ENCODE measurements at regions not wholly inside any gene's neighbourhood (a gene's known extent, or its start where the extent isn't known, plus 50 kb on each side); places are given as distances from the start of the nearest gene placed in this dataset.

GRCh38 chr4:159422626-159423025 lies 319.7 kb downstream of the RAPGEF2 start:
- H3K4me2 ChIP-seq (ENCODE audit: control insufficient read depth, extremely low read depth, insufficient read depth, low read depth, low read length), result no peak overlapping the region
- no peaks in the 10 kb centered on the region for H4K20me1 ChIP-seq (ENCODE audit: control insufficient read depth, extremely low read depth, insufficient read depth, low read length)
- H3K9ac ChIP-seq (ENCODE audit: control insufficient read depth, extremely low read depth, insufficient read depth, low read length), result no peak overlapping the region
- no peak overlapping the region for H2AFZ ChIP-seq (ENCODE audit: control insufficient read depth, low read length)
- dilution Hi-C loops (cut with MboI; ENCODE audit: extremely low pct_ligation_motif_present, low sequenced_read_pairs), result no loop called here
- no peak overlapping the region for H3K27ac ChIP-seq (ENCODE audit: control insufficient read depth, insufficient read depth, low read length)
- no peaks in the 10 kb centered on the region for H3K27me3 ChIP-seq (ENCODE audit: control insufficient read depth, extremely low read depth, insufficient read depth, low read length)
- peaks cover 3% of the 10 kb centered on the region for H3K4me1 ChIP-seq (ENCODE audit: control insufficient read depth, extremely low read depth, insufficient read depth, low read length)
- no peaks in the 10 kb centered on the region for H3K9me1 ChIP-seq (ENCODE audit: control insufficient read depth, extremely low read depth, insufficient read depth, low read length)
- TF ChIP-seq EZH2 (IDR thresholded peaks at IDR 0.05; ENCODE audit: low read length) (no peak), CTCF (optimal IDR thresholded peaks at IDR 0.05 in 1 of 3, IDR thresholded peaks at IDR 0.05 in 1 of 3, conservative IDR thresholded peaks at IDR 0.05 in 1 of 3; ENCODE audit: extremely low read depth in 1 of 3, insufficient read depth in 2 of 3, low read length in 3 of 3) (no peak)
- no peaks in the 10 kb centered on the region for H3K36me3 ChIP-seq (ENCODE audit: control insufficient read depth in 2 of 2, extremely low read depth in 1 of 2, insufficient read depth in 2 of 2, low read length in 2 of 2)
- no peaks in the 10 kb centered on the region for H3K79me2 ChIP-seq (ENCODE audit: control insufficient read depth, insufficient read depth, low read length)
- no peaks in the 10 kb centered on the region for H3K9me3 ChIP-seq (ENCODE audit: control insufficient read depth, low read depth, low read length)
- DNase-seq (ENCODE audit: low read depth, low spot score) (no peak), FAIRE-seq (no peak)
- no peak overlapping the region for H3K4me3 ChIP-seq (ENCODE audit: control insufficient read depth in 2 of 3, extremely low read depth in 1 of 3, insufficient read depth in 2 of 3, low read depth in 1 of 3, low read length in 3 of 3)

- Histone ChIP-seq H2AFZ (ENCODE audit: control insufficient read depth, low read length) (no peak overlapping the region), H3K9me3 (ENCODE audit: control insufficient read depth, low read depth, low read length) (no peaks in the 10 kb centered on the region), H3K36me3 (ENCODE audit: control insufficient read depth in 2 of 2, extremely low read depth in 1 of 2, insufficient read depth in 2 of 2, low read length in 2 of 2) (no peaks in the 10 kb centered on the region), H3K4me2 (ENCODE audit: control insufficient read depth, extremely low read depth, insufficient read depth, low read depth, low read length) (no peak overlapping the region), H3K4me3 (ENCODE audit: control insufficient read depth in 2 of 3, extremely low read depth in 1 of 3, insufficient read depth in 2 of 3, low read depth in 1 of 3, low read length in 3 of 3) (no peak overlapping the region), H3K4me1 (ENCODE audit: control insufficient read depth, extremely low read depth, insufficient read depth, low read length) (peaks cover 10% of the 10 kb centered on the region), H4K20me1 (ENCODE audit: control insufficient read depth, extremely low read depth, insufficient read depth, low read length) (no peaks in the 10 kb centered on the region), H3K79me2 (ENCODE audit: control insufficient read depth, insufficient read depth, low read length) (no peaks in the 10 kb centered on the region), H3K27me3 (ENCODE audit: control insufficient read depth, extremely low read depth, insufficient read depth, low read length) (no peaks in the 10 kb centered on the region), H3K9me1 (ENCODE audit: control insufficient read depth, extremely low read depth, insufficient read depth, low read length) (no peaks in the 10 kb centered on the region), H3K9ac (ENCODE audit: control insufficient read depth, extremely low read depth, insufficient read depth, low read length) (no peak overlapping the region), H3K27ac (ENCODE audit: control insufficient read depth, insufficient read depth, low read length) (no peak overlapping the region)
- FAIRE-seq, result no peak
- no peak for DNase-seq (ENCODE audit: low read depth, low spot score)
- dilution Hi-C loops (cut with MboI; ENCODE audit: extremely low pct_ligation_motif_present, low sequenced_read_pairs), result no loop called here
- TF ChIP-seq CTCF (optimal IDR thresholded peaks at IDR 0.05 in 1 of 3, IDR thresholded peaks at IDR 0.05 in 1 of 3, conservative IDR thresholded peaks at IDR 0.05 in 1 of 3; ENCODE audit: extremely low read depth in 1 of 3, insufficient read depth in 2 of 3, low read length in 3 of 3) (no peak), EZH2 (IDR thresholded peaks at IDR 0.05; ENCODE audit: low read length) (no peak)
Measured at GRCh38 chr4:159425737-159426305, 322.9 kb downstream of the RAPGEF2 start.

All from keratinocyte (primary cell).